ENCODE measurements at regions not wholly inside any gene's neighbourhood (a gene's known extent, or its start where the extent isn't known, plus 50 kb on each side); places are given as distances from the start of the nearest gene placed in this dataset.

DNA sequence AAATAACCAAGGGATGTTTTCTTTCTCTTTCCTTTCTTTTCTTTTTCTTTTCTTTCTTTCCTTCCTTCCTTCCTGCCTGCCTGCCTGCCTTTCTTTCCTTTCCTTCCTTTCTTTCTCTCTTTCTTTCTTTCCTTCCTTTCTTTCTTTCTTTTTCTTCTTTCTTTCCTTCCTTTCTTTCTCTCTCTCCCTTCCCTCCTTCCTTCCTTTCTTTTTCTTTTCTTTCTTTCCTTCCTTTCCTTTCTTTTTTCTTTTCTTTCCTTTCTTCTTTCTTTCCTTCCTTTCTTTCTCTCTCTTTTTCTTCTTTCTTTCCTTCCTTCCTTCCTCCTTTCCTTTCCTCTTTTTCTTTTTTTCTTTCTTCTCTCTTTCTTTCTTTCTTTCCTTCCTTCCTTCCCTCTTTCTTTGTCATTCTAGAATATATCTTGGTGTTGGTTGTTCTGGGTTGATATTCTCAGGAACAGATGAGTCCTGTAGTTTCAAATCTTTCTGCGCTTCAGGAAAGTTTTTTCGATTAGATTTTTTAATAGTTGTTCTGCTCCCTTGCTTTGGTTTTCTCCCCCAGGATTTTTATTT lies 101.5 kb upstream of the FBXO11 start:
- H3K4me3 ChIP-seq, result no peak overlapping the region
- H3K27ac ChIP-seq, result no peak overlapping the region
- no peaks in the 10 kb centered on the region for H3K9me3 ChIP-seq
- no peak for TF ChIP-seq POLR2A (IDR thresholded peaks at IDR 0.05)
- TF ChIP-seq, protein P1, sequence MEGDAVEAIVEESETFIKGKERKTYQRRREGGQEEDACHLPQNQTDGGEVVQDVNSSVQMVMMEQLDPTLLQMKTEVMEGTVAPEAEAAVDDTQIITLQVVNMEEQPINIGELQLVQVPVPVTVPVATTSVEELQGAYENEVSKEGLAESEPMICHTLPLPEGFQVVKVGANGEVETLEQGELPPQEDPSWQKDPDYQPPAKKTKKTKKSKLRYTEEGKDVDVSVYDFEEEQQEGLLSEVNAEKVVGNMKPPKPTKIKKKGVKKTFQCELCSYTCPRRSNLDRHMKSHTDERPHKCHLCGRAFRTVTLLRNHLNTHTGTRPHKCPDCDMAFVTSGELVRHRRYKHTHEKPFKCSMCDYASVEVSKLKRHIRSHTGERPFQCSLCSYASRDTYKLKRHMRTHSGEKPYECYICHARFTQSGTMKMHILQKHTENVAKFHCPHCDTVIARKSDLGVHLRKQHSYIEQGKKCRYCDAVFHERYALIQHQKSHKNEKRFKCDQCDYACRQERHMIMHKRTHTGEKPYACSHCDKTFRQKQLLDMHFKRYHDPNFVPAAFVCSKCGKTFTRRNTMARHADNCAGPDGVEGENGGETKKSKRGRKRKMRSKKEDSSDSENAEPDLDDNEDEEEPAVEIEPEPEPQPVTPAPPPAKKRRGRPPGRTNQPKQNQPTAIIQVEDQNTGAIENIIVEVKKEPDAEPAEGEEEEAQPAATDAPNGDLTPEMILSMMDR (IDR thresholded peaks at IDR 0.05), result no peak
- no peak for TF ChIP-seq POLR2AphosphoS5 (IDR thresholded peaks at IDR 0.05)
- H3K36me3 ChIP-seq, result no peaks in the 10 kb centered on the region
- H3K4me1 ChIP-seq (replicated peaks), result no peaks in the 10 kb centered on the region
- WGBS, result 98% methylated on average over 2 of the region's 2 CpGs
- no peak for DNase-seq (ENCODE audit: low spot score)
- intact Hi-C loops (cut with DNase I), result no loop called here
- no peaks in the 10 kb centered on the region for H3K27me3 ChIP-seq (replicated peaks; ENCODE audit: insufficient read depth)

DNA sequence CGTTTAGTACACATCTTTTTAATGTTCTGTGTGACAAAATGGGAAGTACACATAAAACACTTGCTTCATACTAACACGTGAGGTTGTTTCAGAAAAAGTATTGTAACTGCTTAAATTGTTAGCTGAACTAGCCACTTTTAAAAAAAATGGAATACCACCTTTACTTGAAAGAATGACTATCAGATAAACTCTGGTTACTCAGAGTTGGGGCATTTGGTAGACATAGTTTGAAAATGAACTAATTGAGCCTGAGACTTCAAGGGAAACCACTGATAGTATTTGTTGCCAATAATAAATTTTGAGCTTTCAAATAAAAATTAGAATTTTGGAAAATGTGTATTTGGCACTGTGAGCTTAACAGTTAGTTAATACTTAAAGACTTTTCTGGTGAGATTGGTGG lies 103.0 kb upstream of the FBXO11 start:
- H3K27me3 ChIP-seq (replicated peaks; ENCODE audit: insufficient read depth), result no peaks in the 10 kb centered on the region

DNA sequence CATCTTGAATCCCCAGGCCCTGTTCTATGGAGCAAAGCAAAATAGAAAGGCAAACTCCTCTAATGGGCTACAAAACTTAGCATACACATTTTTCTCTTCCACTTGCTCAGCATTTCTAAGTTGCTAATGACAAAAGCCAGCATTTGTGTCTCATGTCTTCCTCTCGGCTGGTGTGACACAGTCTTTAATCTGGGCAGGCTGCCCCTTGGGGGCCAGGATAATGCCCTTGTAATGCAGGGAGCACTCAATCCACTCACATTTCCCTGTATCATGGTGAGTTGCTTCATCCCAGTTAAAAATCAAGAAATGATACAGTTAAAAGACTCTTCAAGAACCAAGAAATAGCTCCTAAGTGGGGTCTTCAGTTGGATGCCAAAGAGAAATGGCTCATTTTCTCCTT lies 109.1 kb upstream of the FBXO11 start:
- Histone ChIP-seq H3K27ac (no peak overlapping the region), H3K27me3 (replicated peaks; ENCODE audit: insufficient read depth) (no peaks in the 10 kb centered on the region), H3K4me1 (replicated peaks) (no peaks in the 10 kb centered on the region), H3K4me3 (no peak overlapping the region), H3K9me3 (no peaks in the 10 kb centered on the region), H3K36me3 (no peaks in the 10 kb centered on the region)
- 32% methylated on average over 1 of the region's 1 CpG for WGBS
- DNase-seq (ENCODE audit: low spot score), result no peak
- intact Hi-C loops (cut with DNase I), result no loop called here
- no peak for TF ChIP-seq POLR2AphosphoS5 (IDR thresholded peaks at IDR 0.05)
- TF ChIP-seq, protein P1 (IDR thresholded peaks at IDR 0.05), result no peak
- no peak for TF ChIP-seq POLR2A (IDR thresholded peaks at IDR 0.05)

More for the DNA sequence above, 103.0 kb upstream of the FBXO11 start:
- no peak overlapping the region for H3K27ac ChIP-seq
- no peaks in the 10 kb centered on the region for H3K4me1 ChIP-seq (replicated peaks)
- H3K4me3 ChIP-seq, result no peak overlapping the region
- 75% methylated on average over 2 of the region's 2 CpGs for WGBS
- H3K36me3 ChIP-seq, result no peaks in the 10 kb centered on the region
- no peaks in the 10 kb centered on the region for H3K9me3 ChIP-seq
- DNase-seq (ENCODE audit: low spot score), result no peak
- intact Hi-C loops (cut with DNase I), result no loop called here
- TF ChIP-seq, protein P1 (IDR thresholded peaks at IDR 0.05), result no peak
- TF ChIP-seq POLR2AphosphoS5 (IDR thresholded peaks at IDR 0.05) (no peak), POLR2A (IDR thresholded peaks at IDR 0.05) (no peak)

DNA sequence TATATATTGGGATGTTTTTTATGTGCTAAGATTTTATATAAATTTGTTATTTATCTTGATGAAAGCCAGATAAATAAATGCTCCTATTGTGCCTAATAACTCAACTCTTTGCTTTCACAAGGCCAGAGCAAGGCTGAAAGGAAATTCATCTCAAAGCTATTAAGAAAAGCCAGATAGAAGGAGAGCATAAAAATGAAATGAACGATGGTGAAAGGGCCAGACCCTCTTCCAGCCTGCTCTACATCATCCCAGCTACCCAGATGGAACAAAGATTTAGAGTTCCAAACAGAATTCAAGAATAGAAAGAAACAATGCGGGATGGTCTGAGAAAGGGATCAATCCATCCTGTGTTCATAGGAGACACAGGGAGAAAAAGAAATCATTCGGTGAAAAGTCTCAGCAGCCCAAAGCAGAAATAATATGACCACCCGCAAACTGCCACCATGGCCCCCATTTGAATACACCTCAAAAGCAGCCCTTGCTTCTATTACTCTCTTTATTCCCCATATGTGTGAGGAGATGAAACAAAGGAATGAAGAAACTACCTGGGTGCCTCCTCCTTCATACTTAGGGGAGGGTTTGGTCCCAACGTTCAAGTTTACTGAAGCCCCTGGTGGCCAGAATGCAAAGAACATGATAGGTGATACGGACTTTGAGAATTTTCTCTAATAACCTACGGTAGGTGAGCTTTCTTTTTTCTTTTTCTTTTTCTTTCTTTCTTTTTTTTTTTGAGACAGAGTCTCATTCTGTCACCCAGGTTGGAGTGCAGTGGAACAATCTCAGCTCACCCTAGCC lies 110.1 kb upstream of the FBXO11 start:
- DNase-seq (ENCODE audit: low spot score), result no peak
- intact Hi-C loops (cut with DNase I), result no loop called here
- Histone ChIP-seq H3K9me3 (no peaks in the 10 kb centered on the region), H3K27me3 (replicated peaks; ENCODE audit: insufficient read depth) (no peaks in the 10 kb centered on the region), H3K27ac (no peak overlapping the region), H3K4me3 (no peak overlapping the region), H3K4me1 (replicated peaks) (no peaks in the 10 kb centered on the region), H3K36me3 (no peaks in the 10 kb centered on the region)
- 71% methylated on average over 7 of the region's 7 CpGs for WGBS
- TF ChIP-seq POLR2A (IDR thresholded peaks at IDR 0.05) (no peak), POLR2AphosphoS5 (IDR thresholded peaks at IDR 0.05) (no peak)
- TF ChIP-seq, protein P1 (IDR thresholded peaks at IDR 0.05), result no peak

DNA sequence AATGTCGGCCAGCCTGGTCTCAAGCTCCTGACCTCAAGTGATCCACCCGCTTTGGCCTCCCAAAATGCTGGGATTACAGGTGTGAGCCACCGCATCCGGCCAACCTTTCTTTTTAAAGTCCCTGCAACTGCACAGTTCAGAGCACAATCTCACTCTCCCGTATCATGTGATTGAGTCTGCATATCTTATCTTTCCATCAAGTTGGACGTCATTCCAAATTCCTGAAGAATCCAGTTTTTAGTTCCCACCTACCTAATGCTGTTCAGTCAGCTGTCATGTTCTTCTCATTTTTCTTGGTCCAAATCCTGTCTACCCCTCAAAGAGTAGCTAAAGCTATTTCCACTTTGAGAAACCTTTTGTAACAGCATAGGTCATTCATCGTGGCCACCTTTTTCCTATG lies 110.8 kb upstream of the FBXO11 start:
- H3K4me3 ChIP-seq, result no peak overlapping the region
- H3K27me3 ChIP-seq (replicated peaks; ENCODE audit: insufficient read depth), result no peaks in the 10 kb centered on the region
- TF ChIP-seq POLR2A (IDR thresholded peaks at IDR 0.05), result no peak
- TF ChIP-seq, protein P1 (IDR thresholded peaks at IDR 0.05), result no peak
- no peak for TF ChIP-seq POLR2AphosphoS5 (IDR thresholded peaks at IDR 0.05)
- no peak overlapping the region for H3K27ac ChIP-seq
- no peaks in the 10 kb centered on the region for H3K36me3 ChIP-seq
- intact Hi-C loops (cut with DNase I), result no loop called here
- no peaks in the 10 kb centered on the region for H3K4me1 ChIP-seq (replicated peaks)
- WGBS, result 90% methylated on average over 7 of the region's 7 CpGs
- no peaks in the 10 kb centered on the region for H3K9me3 ChIP-seq
- no peak for DNase-seq (ENCODE audit: low spot score)

Measured in prostate gland (tissue), 2 donors.